GM12873 (cell line): ENCODE measurements at regions not wholly inside any gene's neighbourhood (a gene's known extent, or its start where the extent isn't known, plus 50 kb on each side); places are given as distances from the start of the nearest gene placed in this dataset.

Experiments
- TF ChIP-seq, protein P1 (sequence below): IDR thresholded peaks from 2 replicates; pipeline ENCODE4 v1.5.1; 2012; ENCODE audit warnings: low read depth, mild to moderate bottlenecking, moderate library complexity, low read length, control low read depth; ENCODE audit not compliant: insufficient read depth; ENCODE audit errors: missing control alignments

DNA sequence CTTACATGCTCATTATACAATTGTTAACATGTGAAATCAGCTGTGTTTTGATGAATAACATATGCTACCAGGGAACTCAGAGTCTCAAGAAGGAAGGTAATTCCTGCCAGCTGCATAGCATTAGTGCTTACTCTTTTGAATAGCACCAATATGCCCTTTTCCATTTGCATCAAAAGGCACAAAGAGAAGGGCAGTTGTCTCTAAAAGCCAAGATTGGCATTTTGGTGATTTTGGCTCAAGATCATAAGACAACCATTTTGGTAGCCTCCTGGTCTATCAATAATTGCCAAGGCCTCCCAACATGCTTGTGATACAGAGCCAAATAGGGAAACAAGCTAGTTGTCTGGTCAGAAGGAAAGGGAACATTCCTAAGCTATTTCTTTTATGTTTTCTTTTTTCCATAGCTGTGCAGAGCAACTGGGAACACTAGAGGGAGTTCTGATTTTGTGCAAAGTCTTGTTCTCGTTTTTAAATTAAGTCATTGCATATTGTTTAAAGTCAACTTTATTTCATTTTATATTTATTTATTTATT, 416.7 kb upstream of the CHORDC1 start:
- TF ChIP-seq, protein P1, sequence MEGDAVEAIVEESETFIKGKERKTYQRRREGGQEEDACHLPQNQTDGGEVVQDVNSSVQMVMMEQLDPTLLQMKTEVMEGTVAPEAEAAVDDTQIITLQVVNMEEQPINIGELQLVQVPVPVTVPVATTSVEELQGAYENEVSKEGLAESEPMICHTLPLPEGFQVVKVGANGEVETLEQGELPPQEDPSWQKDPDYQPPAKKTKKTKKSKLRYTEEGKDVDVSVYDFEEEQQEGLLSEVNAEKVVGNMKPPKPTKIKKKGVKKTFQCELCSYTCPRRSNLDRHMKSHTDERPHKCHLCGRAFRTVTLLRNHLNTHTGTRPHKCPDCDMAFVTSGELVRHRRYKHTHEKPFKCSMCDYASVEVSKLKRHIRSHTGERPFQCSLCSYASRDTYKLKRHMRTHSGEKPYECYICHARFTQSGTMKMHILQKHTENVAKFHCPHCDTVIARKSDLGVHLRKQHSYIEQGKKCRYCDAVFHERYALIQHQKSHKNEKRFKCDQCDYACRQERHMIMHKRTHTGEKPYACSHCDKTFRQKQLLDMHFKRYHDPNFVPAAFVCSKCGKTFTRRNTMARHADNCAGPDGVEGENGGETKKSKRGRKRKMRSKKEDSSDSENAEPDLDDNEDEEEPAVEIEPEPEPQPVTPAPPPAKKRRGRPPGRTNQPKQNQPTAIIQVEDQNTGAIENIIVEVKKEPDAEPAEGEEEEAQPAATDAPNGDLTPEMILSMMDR, result peak; percentile 9

DNA sequence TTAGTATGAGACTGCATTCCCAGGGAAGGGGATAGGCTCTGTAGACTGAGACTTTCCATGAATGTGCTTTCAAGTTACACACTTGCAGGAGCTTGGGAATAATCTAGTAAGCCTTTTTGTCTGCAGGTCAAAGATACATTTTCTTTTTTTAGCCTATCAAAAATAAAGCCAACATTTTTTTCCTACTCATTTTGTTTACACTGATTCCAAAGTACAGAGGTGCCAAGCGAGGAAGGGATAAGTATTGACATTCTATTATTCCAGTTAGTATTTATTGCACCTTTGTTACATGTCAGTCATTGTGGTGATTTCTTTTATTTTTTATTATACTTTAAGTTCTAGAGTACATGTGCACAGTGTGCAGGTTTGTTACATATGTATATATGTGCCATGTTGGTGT, 413.0 kb upstream of the CHORDC1 start:
- TF ChIP-seq, protein P1, result no peak

DNA sequence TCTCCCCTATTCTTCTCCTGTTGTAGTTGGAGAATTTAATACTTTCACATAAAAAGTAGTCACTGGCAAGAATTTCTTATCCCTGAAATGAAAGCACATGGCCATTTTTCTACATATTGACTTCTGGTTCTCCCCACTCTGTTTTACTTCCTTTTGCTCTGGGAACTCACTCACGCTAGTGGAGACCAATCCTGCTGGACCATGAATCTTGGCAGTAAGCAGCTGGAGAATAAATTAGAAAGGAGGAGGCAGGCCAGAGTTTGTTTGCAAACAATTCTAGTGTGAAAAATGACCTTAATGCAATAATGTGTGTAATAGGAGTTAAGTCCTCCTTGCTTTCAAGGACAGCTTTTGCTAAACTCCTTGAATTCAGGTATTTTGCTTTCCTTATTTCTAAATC, 412.3 kb upstream of the CHORDC1 start:
- TF ChIP-seq, protein P1, result no peak

DNA sequence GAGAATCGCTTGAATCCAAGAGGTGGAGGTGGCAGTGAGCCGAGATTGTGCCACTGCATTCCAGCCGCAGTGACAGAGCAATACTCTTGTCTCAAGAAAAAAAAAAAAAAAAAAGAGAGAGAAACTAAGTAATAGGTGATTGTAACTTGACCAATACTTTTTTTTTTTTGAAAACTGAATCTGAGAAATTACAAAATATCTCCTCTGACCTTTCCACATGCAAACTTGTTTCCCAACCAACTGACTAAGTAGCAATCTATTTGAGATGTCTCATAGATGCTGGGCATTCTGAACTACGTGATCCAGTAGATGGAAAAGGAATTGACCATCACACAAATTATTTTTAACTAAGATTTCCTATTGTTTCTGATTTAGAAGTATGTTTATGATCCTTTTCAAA, 407.3 kb upstream of the CHORDC1 start:
- TF ChIP-seq, protein P1, result no peak

DNA sequence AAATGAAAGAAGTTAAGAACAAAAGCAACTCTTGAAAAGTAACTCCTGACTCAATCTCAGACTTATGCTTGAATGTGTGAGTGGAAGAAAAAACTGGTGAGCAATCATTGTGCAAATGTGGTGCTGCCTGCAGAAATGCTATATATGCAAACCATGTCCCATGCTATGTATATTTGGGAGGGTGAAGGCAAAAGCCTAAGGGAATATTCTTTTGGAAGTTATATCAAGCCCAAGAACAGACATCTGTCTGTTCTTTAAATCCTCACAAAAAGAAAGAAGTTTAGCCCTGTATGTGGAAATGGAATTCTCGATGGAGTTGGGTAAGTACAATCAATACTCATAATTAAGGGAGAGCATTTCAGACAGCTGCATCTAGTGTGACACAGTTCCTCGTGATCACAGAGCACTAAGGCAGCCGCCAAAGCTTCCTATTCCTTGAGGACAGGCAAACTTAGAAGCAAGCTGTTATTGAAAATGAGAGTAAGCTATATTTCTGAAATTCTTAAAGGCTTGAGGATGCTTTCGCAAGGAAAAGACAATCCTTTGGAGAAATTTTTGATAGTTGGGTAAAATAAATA, 406.5 kb upstream of the CHORDC1 start:
- TF ChIP-seq, protein P1, result no peak

DNA sequence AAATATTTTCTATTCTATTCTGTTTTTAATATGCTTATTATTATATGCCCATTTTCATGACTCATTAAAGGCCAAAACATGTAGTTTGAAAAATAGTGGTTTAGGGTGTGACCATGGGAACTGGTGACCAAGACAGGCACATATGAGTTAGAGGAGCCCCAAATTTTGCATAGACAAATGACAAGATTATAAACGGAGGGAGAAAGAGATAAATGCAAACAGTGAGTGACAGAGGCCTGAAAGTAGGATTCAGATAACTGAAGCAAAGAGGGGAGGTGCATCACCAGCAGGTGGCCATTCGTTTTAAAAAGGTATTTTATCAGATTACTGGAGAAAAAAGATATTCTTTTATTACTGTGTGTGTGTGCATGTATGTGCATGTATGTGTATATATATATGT, 391.5 kb upstream of the CHORDC1 start:
- TF ChIP-seq, protein P1, result no peak

DNA sequence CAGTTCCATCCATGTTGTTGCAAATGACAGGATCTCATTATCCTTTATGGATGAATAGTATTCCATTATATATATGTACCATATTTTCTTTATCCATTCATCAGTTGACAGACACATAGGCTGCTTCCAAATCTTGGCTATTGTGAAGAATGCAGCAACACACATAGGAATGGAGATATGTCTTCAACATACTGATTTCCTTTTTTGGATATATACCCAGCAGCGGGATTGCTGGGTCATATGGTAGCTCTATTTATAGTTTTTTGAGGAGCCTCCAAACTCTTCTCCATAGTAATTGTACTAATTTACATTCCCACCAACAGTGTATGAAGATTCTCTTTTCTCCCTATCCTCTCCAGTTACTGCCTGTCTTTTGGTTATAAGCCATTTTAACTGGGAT, 383.9 kb upstream of the CHORDC1 start:
- TF ChIP-seq, protein P1, result no peak

DNA sequence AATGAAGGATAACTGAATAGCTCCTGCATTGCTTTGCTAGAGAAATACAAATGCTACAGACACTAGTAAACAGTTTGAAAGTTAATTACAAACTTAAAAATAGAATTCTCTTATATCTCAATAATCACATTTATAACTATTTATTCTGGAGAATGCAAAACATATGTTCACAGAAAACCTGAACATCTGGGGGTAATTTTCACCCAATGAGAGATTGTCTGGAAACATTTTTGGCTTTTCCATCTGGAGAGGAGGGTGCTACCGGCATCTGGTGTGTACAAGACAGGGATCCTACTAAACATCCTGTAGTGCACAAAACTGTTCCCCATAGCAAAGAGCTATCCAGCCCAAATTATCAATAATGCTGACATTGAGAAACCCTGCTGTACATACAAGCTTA, 378.4 kb upstream of the CHORDC1 start:
- TF ChIP-seq, protein P1, result no peak
